GM23338 (cell line): ENCODE measurements at regions not wholly inside any gene's neighbourhood (a gene's known extent, or its start where the extent isn't known, plus 50 kb on each side); places are given as distances from the start of the nearest gene placed in this dataset.

Experiments used
- ATAC-seq: fragments of 200-7000 bp; cut with Tn5 transposase; 3 replicates; pipeline ENCODE4 v1.9.1; 2020
- DNase-seq: peaks from one replicate; pipeline ENCODE4 v3.0.0-alpha.2; 2015; ENCODE audit warnings: low spot score
- H2AFZ ChIP-seq: fragments of 200-600 bp; sonication (generic); 2 replicates; pipeline ENCODE4 v1.8.0; 2016; ENCODE audit warnings: antibody characterized with exemption, mild to moderate bottlenecking, moderate library complexity
- H3F3A ChIP-seq: fragments of 200-600 bp; sonication (generic); replicated peaks from 2 replicates; pipeline ENCODE4 v1.8.0; 2017; ENCODE audit warnings: antibody characterized with exemption, mixed run types, low read depth
- H3K27ac ChIP-seq: fragments of 200-600 bp; sonication (generic); 2 replicates; pipeline ENCODE4 v1.6.1; 2016; ENCODE audit warnings: low read depth
- H3K27me3 ChIP-seq: fragments of 200-600 bp; sonication (generic); 2 replicates; pipeline ENCODE4 v1.8.0; 2016; ENCODE audit warnings: mild to moderate bottlenecking, mixed run types, moderate library complexity; ENCODE audit not compliant: insufficient read depth
- H3K36me3 ChIP-seq: fragments of 200-600 bp; sonication (generic); 2 replicates; pipeline ENCODE4 v1.8.0; 2016; ENCODE audit warnings: mild to moderate bottlenecking; ENCODE audit not compliant: insufficient read depth
- H3K4me1 ChIP-seq: fragments of 200-600 bp; sonication (generic); 2 replicates; pipeline ENCODE4 v1.8.0; 2016; ENCODE audit warnings: mild to moderate bottlenecking, moderate library complexity; ENCODE audit not compliant: insufficient read depth
- H3K4me2 ChIP-seq: fragments of 200-600 bp; sonication (generic); 2 replicates; pipeline ENCODE4 v1.7.1; 2017; ENCODE audit warnings: mixed run types
- H3K4me3 ChIP-seq: fragments of 200-600 bp; sonication (generic); 2 replicates; pipeline ENCODE4 v1.6.1; 2016; ENCODE audit warnings: mixed run types
- H3K79me2 ChIP-seq: fragments of 200-600 bp; sonication (generic); replicated peaks from 2 replicates; pipeline ENCODE4 v1.8.0; 2017; ENCODE audit warnings: mild to moderate bottlenecking; ENCODE audit not compliant: insufficient read depth
- H3K9me2 ChIP-seq: fragments of 200-600 bp; sonication (generic); 2 replicates; pipeline ENCODE4 v1.8.0; 2017; ENCODE audit not compliant: insufficient read depth
- H4K20me1 ChIP-seq: fragments of 200-600 bp; sonication (generic); replicated peaks from 2 replicates; pipeline ENCODE4 v1.8.0; 2017; ENCODE audit warnings: mild to moderate bottlenecking; ENCODE audit not compliant: insufficient read depth
- H3K27ac Mint-ChIP-seq: 2 replicates; pipeline ENCODE4 v1.8.0; 2020; ENCODE audit warnings: inconsistent platforms, mild to moderate bottlenecking, moderate library complexity, mixed read lengths
- H3K27me3 Mint-ChIP-seq: 3 replicates; pipeline ENCODE4 v1.8.0; 2022; ENCODE audit warnings: low read depth, mild to moderate bottlenecking, moderate library complexity, mixed read lengths, inconsistent platforms; ENCODE audit not compliant: insufficient read depth, poor library complexity
- H3K36me3 Mint-ChIP-seq: 3 replicates; pipeline ENCODE4 v1.8.0; 2021; ENCODE audit warnings: low read depth, mild to moderate bottlenecking, inconsistent platforms, moderate library complexity, mixed read lengths
- H3K4me1 Mint-ChIP-seq: 3 replicates; pipeline ENCODE4 v1.8.0; 2020; ENCODE audit warnings: mild to moderate bottlenecking, inconsistent platforms, mixed read lengths
- H3K4me3 Mint-ChIP-seq: 3 replicates; pipeline ENCODE4 v1.8.0; 2021; ENCODE audit warnings: moderate library complexity, mild to moderate bottlenecking, inconsistent platforms, mixed read lengths
- H3K9me3 Mint-ChIP-seq: 3 replicates; pipeline ENCODE4 v1.8.0; 2020; ENCODE audit warnings: moderate library complexity, mild to moderate bottlenecking, inconsistent platforms, mixed read lengths
- CREB1 ChIP-seq: fragments of 250-450 bp; sonication (Bioruptor Pico); IDR thresholded peaks from 2 replicates; pipeline ENCODE4 v1.5.0; 2020; ENCODE audit warnings: low read depth, mild to moderate bottlenecking, moderate library complexity
- ETS1 ChIP-seq: IDR thresholded peaks from 2 replicates; pipeline ENCODE4 v1.6.1; 2016; ENCODE audit warnings: antibody characterized with exemption
- EZH2 ChIP-seq: fragments of 200-600 bp; sonication (generic); IDR thresholded peaks from one replicate; pipeline ENCODE4 v1.8.0; 2017; ENCODE audit warnings: antibody characterized with exemption, mild to moderate bottlenecking, low read depth; ENCODE audit not compliant: unreplicated experiment
- EZH2phosphoT487 ChIP-seq: fragments of 200-600 bp; sonication (generic); IDR thresholded peaks from one replicate; pipeline ENCODE4 v1.8.1; 2018; ENCODE audit warnings: antibody characterized with exemption; ENCODE audit not compliant: unreplicated experiment
- JUNB ChIP-seq: IDR thresholded peaks from one replicate; pipeline ENCODE4 v1.6.1; 2016; ENCODE audit warnings: antibody characterized with exemption; ENCODE audit not compliant: unreplicated experiment
- NANOG ChIP-seq: IDR thresholded peaks from 2 replicates; pipeline ENCODE4 v1.6.1; 2016; ENCODE audit warnings: antibody characterized with exemption, borderline replicate concordance
- POLR2AphosphoS5 ChIP-seq: IDR thresholded peaks from 2 replicates; pipeline ENCODE4 v1.6.1; 2016; ENCODE audit warnings: antibody characterized with exemption, low read depth
- REST ChIP-seq: IDR thresholded peaks from one replicate; pipeline ENCODE4 v1.6.1; 2018; ENCODE audit warnings: antibody characterized with exemption; ENCODE audit not compliant: unreplicated experiment
- ZNF114 ChIP-seq: fragments of 250-450 bp; sonication (Bioruptor Pico); IDR thresholded peaks from 2 replicates; pipeline ENCODE4 v1.5.0; 2020; ENCODE audit warnings: mild to moderate bottlenecking, moderate library complexity
- ZNF462 ChIP-seq: fragments of 250-450 bp; sonication (Bioruptor Pico); IDR thresholded peaks from 2 replicates; pipeline ENCODE4 v1.5.0; 2020; ENCODE audit warnings: mild to moderate bottlenecking, moderate library complexity
- TF ChIP-seq, protein P1 (sequence below), 2 experiments: fragments of 200-600 bp in 1 of 2; sonication (generic) in 1 of 2; conservative IDR thresholded peaks; 2 replicates each; pipeline versions ENCODE4 v1.5.1 to v1.6.1; 2016 to 2017; ENCODE audit warnings: antibody characterized with exemption in 2 of 2, low read depth in 2 of 2, mild to moderate bottlenecking in 2 of 2, moderate library complexity in 1 of 2

DNA sequence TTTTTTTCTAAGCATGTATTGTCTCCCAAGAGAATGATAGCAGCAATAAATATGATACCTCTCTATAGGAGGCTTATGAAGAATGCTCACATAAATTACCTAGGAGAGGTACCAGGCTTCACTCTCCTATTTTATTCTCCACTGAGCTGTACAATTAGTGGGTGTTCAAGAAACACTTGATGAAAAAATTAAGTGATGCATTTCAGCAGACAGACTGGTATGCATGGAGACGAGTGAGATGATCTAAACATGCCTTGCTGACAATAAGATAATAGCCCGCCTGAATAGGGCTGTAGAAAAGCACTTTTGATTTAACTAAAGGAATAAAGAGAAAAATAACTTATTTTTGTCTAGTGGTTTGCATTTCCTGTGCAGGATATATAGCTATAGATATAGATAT, 1449.7 kb downstream of the GATA3 start (continued):
- TF ChIP-seq ZNF114 = no peak

DNA sequence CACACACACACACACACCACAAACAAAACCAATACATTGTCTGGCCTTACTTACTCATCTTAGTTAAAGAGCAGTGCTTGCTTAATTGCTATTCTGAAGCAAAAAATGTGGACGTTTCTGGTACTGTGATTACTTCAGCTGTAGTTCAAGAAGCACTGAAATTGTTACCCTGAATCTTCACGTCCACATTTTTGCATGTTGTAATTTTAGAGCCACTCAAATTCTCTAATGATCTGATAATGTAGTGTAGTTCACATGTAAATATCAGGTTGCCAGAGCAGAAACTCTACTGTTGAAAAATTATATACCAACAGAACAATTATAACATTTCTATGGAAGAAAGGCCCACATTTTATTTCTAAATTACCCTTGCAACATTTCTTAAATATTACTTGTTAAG, 1451.1 kb downstream of the GATA3 start:
- H3K4me1 Mint-ChIP-seq = peaks cover 10% of the 10 kb centered on the region
- peaks cover 2% of the 10 kb centered on the region for H3K27me3 Mint-ChIP-seq
- H4K20me1 ChIP-seq = no peaks in the 10 kb centered on the region
- H3F3A ChIP-seq = no peaks in the 10 kb centered on the region
- no peaks in the 10 kb centered on the region for H3K36me3 ChIP-seq
- no peaks in the 10 kb centered on the region for H3K79me2 ChIP-seq
- ATAC-seq (no peak), DNase-seq (no peak)
- TF ChIP-seq EZH2phosphoT487 = no peak
- no peak for TF ChIP-seq ETS1
- TF ChIP-seq POLR2AphosphoS5 = no peak
- no peak for TF ChIP-seq EZH2
- TF ChIP-seq JUNB = no peak
- TF ChIP-seq, protein P1, sequence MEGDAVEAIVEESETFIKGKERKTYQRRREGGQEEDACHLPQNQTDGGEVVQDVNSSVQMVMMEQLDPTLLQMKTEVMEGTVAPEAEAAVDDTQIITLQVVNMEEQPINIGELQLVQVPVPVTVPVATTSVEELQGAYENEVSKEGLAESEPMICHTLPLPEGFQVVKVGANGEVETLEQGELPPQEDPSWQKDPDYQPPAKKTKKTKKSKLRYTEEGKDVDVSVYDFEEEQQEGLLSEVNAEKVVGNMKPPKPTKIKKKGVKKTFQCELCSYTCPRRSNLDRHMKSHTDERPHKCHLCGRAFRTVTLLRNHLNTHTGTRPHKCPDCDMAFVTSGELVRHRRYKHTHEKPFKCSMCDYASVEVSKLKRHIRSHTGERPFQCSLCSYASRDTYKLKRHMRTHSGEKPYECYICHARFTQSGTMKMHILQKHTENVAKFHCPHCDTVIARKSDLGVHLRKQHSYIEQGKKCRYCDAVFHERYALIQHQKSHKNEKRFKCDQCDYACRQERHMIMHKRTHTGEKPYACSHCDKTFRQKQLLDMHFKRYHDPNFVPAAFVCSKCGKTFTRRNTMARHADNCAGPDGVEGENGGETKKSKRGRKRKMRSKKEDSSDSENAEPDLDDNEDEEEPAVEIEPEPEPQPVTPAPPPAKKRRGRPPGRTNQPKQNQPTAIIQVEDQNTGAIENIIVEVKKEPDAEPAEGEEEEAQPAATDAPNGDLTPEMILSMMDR (conservative IDR thresholded peaks at IDR 0.05; ENCODE audit: low read depth in 2 of 2) = no peak
- TF ChIP-seq CREB1 (CRISPR knock-in tag) = no peak
- no peak for TF ChIP-seq REST
- no peak for TF ChIP-seq ZNF462 (CRISPR knock-in tag)
- TF ChIP-seq ZNF114 = no peak
- no peak for TF ChIP-seq NANOG
- peaks cover 5% of the 10 kb centered on the region; the same call in 1 of the 2 replicates for H3K4me1 ChIP-seq
- H3K9me3 Mint-ChIP-seq = no peaks in the 10 kb centered on the region; the same call in 2 of the 3 replicates
- no peak overlapping the region for H3K4me2 ChIP-seq
- no peak overlapping the region for H3K27ac Mint-ChIP-seq
- H3K27me3 ChIP-seq = no peaks in the 10 kb centered on the region
- H3K36me3 Mint-ChIP-seq = no peaks in the 10 kb centered on the region
- no peaks in the 10 kb centered on the region for H3K9me2 ChIP-seq
- H2AFZ ChIP-seq = no peak overlapping the region
- no peak overlapping the region for H3K27ac ChIP-seq
- no peak overlapping the region for H3K4me3 ChIP-seq
- H3K4me3 Mint-ChIP-seq = no peak overlapping the region
